Retinal pigment epithelial cell (primary cell): ENCODE measurements at regions not wholly inside any gene's neighbourhood (a gene's known extent, or its start where the extent isn't known, plus 50 kb on each side); places are given as distances from the start of the nearest gene placed in this dataset.

ENCODE experiments used
- DNase-seq: peaks from one replicate; pipeline ENCODE4 v3.0.0-alpha.2; 2010; ENCODE audit warnings: low read depth
- H3K4me3 ChIP-seq: 2 replicates; pipeline ENCODE4 v1.5.1; 2011; ENCODE audit warnings: mild to moderate bottlenecking, low read length, control low read depth, moderate library complexity
- TF ChIP-seq, protein P1 (sequence below): conservative IDR thresholded peaks from 2 replicates; pipeline ENCODE4 v1.5.1; 2011; ENCODE audit warnings: low read depth, low read length, control low read depth, inconsistent platforms

DNA sequence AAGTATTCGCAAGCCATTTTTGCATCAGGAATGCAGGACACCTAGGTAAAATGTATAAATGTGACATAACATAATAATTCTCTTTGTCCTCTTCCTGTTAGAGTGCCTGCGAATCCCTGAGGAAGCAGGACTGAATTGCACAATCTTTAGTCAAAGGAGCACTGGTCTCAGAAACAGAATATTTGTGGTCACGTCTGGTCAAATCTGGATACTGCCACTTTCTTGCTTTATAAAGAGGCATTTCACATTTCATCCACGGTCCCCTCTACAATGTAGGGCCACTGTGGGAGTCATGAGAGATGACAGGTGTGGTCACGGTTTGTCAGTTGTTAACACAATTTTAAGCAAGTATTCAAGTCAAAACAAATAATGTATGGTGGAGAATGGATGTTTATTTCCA lies 564.0 kb downstream of the IRX1 start:
- H3K4me3 ChIP-seq = no peak overlapping the region
- TF ChIP-seq, protein P1, sequence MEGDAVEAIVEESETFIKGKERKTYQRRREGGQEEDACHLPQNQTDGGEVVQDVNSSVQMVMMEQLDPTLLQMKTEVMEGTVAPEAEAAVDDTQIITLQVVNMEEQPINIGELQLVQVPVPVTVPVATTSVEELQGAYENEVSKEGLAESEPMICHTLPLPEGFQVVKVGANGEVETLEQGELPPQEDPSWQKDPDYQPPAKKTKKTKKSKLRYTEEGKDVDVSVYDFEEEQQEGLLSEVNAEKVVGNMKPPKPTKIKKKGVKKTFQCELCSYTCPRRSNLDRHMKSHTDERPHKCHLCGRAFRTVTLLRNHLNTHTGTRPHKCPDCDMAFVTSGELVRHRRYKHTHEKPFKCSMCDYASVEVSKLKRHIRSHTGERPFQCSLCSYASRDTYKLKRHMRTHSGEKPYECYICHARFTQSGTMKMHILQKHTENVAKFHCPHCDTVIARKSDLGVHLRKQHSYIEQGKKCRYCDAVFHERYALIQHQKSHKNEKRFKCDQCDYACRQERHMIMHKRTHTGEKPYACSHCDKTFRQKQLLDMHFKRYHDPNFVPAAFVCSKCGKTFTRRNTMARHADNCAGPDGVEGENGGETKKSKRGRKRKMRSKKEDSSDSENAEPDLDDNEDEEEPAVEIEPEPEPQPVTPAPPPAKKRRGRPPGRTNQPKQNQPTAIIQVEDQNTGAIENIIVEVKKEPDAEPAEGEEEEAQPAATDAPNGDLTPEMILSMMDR = no peak
- DNase-seq = no peak

DNA sequence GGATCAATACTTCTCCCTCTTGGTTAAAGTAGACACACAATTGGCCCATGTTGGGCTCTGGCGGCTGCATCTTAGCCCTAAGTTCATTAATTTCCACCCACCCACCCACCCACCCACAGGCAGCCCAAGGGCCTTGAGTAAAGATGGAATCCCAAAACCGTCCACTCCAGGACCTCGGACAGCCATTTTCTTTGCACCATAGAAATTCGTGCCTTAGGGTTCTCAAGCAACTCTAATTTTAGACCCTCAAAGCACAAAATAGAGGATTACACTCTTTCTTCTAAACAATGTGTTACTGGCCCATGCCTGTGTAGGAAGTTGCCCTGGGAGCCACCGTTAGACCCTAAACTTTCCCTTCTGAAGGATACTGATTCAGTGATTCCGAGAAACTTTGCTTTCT lies 568.5 kb downstream of the IRX1 start:
- DNase-seq = no peak
- H3K4me3 ChIP-seq = no peak overlapping the region
- TF ChIP-seq, protein P1 = no peak

DNA sequence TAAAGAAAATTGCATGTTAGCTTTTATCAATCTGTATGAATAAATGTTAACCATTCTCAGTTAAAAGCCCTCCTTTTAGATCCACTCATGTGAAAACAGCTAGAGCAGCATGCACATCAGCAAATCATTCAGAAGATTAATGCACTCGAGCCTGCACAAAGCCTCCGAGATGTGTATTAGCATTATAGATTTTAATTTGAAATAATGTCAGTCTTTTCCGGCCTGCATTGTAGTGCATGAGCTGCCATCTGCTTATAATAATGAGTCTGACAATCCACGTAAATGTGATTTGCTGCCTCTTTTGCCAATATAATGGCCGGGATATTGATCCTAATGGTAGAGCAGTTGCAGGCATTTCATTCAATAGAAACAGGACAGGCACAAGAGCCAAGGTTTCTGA lies 585.1 kb downstream of the IRX1 start:
- H3K4me3 ChIP-seq = no peak overlapping the region
- no peak for DNase-seq
- TF ChIP-seq, protein P1 = no peak

DNA sequence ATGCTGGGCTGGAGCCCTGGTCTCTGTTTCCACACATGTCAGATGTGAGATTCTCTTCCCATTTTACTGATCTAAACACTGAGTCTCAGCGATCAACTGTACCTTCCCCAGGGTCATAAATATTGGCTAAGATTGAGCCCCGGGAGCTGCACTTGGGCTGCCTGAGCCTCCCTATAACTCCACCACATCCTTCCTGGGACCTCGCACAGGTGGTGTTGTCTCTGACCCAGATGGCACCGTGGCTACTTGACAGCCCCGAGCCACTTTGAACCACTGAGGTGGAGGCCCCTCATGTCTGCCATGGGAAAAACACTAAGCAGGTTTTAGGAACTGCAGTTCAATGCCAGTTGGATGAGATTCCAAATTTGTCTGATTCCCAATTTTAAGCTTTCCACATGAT lies 586.5 kb downstream of the IRX1 start:
- no peak for DNase-seq
- TF ChIP-seq, protein P1 = no peak
- no peak overlapping the region for H3K4me3 ChIP-seq

DNA sequence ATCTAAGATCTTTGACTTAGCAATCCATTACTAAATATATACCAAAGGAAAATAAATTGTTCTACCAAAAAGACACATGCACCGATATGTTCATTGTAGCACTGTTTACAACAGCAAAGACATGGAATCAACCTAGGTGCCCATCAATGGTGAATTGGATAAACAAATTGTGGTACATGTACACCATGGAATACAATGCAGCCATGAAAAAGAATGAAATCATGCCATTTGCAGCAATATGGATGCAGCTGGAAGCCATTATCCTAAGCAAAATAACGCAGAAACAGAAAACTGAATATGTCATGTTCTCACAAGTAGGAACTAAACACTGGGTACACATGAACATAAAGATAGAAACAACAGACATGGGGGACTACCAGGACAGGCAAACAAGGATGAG lies 589.5 kb downstream of the IRX1 start:
- TF ChIP-seq, protein P1 = no peak
- H3K4me3 ChIP-seq = no peak overlapping the region
- DNase-seq = no peak

DNA sequence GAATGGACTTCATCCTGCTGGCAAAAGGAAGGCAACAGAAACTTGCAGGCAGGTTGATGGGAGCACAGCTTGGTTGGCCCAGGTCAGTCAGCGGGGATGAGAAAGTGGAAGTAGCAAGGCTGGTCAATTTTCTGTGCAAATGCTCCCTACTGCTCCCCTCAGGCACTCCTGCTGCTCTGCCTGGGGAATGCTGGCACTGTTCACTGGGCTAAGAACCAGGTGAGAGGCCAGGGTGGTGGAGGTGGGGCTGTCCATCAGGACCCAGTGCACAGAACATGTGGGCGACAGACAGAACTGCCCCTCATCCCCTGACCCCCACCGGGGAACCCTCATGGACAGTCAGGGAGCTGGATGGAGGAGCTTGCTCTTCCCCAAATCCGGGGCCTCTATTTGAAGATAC lies 593.1 kb downstream of the IRX1 start:
- no peak overlapping the region for H3K4me3 ChIP-seq
- DNase-seq = no peak
- TF ChIP-seq, protein P1 = no peak

DNA sequence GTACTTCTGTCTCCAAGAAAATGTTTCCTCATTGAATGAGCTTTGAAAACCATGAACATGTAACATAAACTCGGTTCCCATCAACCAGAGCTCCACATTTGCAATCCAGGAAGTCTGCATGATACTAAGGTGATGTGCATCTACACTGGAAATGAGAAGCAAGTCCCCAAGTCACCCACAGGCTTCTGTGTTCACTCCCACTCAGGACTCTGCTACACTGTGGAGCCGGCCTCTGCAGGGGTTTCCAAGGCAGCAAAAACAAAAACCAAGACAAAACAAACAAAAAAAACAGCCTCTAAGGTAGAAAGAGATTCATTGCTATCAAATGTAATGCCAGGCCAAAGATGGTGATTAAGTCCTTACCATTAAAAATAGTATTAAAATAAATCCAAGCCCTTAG lies 593.7 kb downstream of the IRX1 start:
- H3K4me3 ChIP-seq = no peak overlapping the region
- no peak for DNase-seq
- TF ChIP-seq, protein P1 = no peak
